HCT116 (cell line): ENCODE measurements at regions not wholly inside any gene's neighbourhood (a gene's known extent, or its start where the extent isn't known, plus 50 kb on each side); places are given as distances from the start of the nearest gene placed in this dataset.

Experiments
- ATAC-seq: fragments of 200-7000 bp; cut with Tn5 transposase; 2 replicates; pipeline ENCODE4 v1.9.1; 2020; ENCODE audit warnings: mild to moderate bottlenecking, moderate library complexity
- BruUV-seq: library from RNA; stranded (reverse); fragments of 400-500 nt; replicated peaks from 2 replicates; lab custom pipeline; 2021; lab: Mats Ljungman, UMichigan
- CTCF ChIA-PET: fragments of 300-600 bp; sonication (Branson Sonifier 250); formaldehyde crosslinking; loops from one replicate; lab custom pipeline; 2021; ENCODE audit warnings: antibody characterized with exemption; lab: Charles Lee
- POLR2A ChIA-PET: fragments of 300-600, 350-600 bp; sonication (Branson Sonifier 250); formaldehyde crosslinking; loops from one replicate; lab custom pipeline; 2021; ENCODE audit warnings: antibody characterized with exemption; lab: Charles Lee
- RAD21 ChIA-PET, 2 experiments: fragments of 300-600 bp; sonication (Branson Sonifier 250); formaldehyde crosslinking; loops; one replicate each; lab custom pipeline; 2023; ENCODE audit warnings: low total read pairs in 2 of 2; ENCODE audit not compliant: uncharacterized antibody in 2 of 2, unreplicated experiment in 2 of 2, low non-redundant PET in 1 of 2; lab: Charles Lee
- DNase-seq: peaks from one replicate; pipeline ENCODE4 v3.0.0-alpha.2; 2010; ENCODE audit warnings: low read depth, low spot score
- H2AFZ ChIP-seq: fragments of 200-600 bp; shearing (Covaris generic), sonication (generic); 2 replicates; pipeline ENCODE4 v1.6.1; 2017; ENCODE audit warnings: low read depth, mixed run types, mixed read lengths, antibody characterized with exemption, low read length; ENCODE audit not compliant: poor library complexity, severe bottlenecking
- H3K27ac ChIP-seq: 2 replicates; pipeline ENCODE4 v1.5.1; 2012; ENCODE audit warnings: low read depth, low read length
- H3K27me3 ChIP-seq: fragments of 200-600 bp; sonication (generic); 2 replicates; pipeline ENCODE4 v1.6.1; 2016; ENCODE audit warnings: mixed run types, low read length, mixed read lengths; ENCODE audit not compliant: insufficient read depth
- H3K36me3 ChIP-seq, 2 experiments: fragments of 200-500 bp in 1 of 2; fragments of 200-600 bp in 1 of 2; sonication (Bioruptor generic) in 1 of 2; sonication (generic) in 1 of 2; 2 replicates each; pipeline versions ENCODE4 v1.5.1 to v1.6.1; 2014 to 2016; ENCODE audit warnings: low read length in 2 of 2, inconsistent platforms in 1 of 2, mixed read lengths in 1 of 2, mixed run types in 1 of 2; ENCODE audit not compliant: insufficient read depth in 2 of 2, control insufficient read depth in 1 of 2
- H3K4me1 ChIP-seq, 2 experiments: fragments of 200-600 bp in 1 of 2; sonication (generic) in 1 of 2; 2 replicates each; pipeline versions ENCODE4 v1.5.1 to v1.6.1; 2012 to 2017; ENCODE audit warnings: low read length in 2 of 2, inconsistent platforms in 1 of 2, mild to moderate bottlenecking in 1 of 2, mixed read lengths in 1 of 2, mixed run types in 1 of 2, moderate library complexity in 1 of 2; ENCODE audit not compliant: insufficient read depth in 2 of 2, control insufficient read depth in 1 of 2
- H3K4me2 ChIP-seq: fragments of 200-600 bp; sonication (generic); 2 replicates; pipeline ENCODE4 v1.6.1; 2017; ENCODE audit warnings: mixed run types, low read length, mixed read lengths
- H3K4me3 ChIP-seq, 2 experiments: fragments of 200-600 bp in 1 of 2; sonication (generic) in 1 of 2; replicated peaks in 1 of 2; 2 replicates each; pipeline ENCODE4 v1.5.1; 2011 to 2016; ENCODE audit warnings: low read length in 2 of 2, control low read depth in 1 of 2, low read depth in 1 of 2, mild to moderate bottlenecking in 1 of 2, mixed read lengths in 1 of 2, mixed run types in 1 of 2
- H3K79me2 ChIP-seq: fragments of 200-600 bp; sonication (generic); 2 replicates; pipeline ENCODE4 v1.6.1; 2017; ENCODE audit warnings: mild to moderate bottlenecking, mixed run types, low read length, moderate library complexity, mixed read lengths; ENCODE audit not compliant: insufficient read depth
- H3K9ac ChIP-seq: fragments of 200-600 bp; sonication (generic); 2 replicates; pipeline ENCODE4 v1.6.1; 2016; ENCODE audit warnings: low read length, mixed read lengths
- H3K9me2 ChIP-seq: fragments of 200-600 bp; sonication (generic), shearing (Covaris generic); 2 replicates; pipeline ENCODE4 v1.6.1; 2017; ENCODE audit warnings: mixed run types, mild to moderate bottlenecking, moderate library complexity; ENCODE audit not compliant: insufficient read depth
- H3K9me3 ChIP-seq, 2 experiments: fragments of 200-500 bp in 1 of 2; fragments of 200-600 bp in 1 of 2; sonication (Bioruptor generic) in 1 of 2; sonication (generic) in 1 of 2; 2 replicates each; pipeline ENCODE4 v1.6.1; 2014 to 2017; ENCODE audit warnings: low read length in 2 of 2, mixed read lengths in 2 of 2, inconsistent platforms in 1 of 2, low read depth in 1 of 2, mild to moderate bottlenecking in 1 of 2, mixed run types in 1 of 2, moderate library complexity in 1 of 2; ENCODE audit not compliant: control insufficient read depth in 1 of 2, insufficient read depth in 1 of 2
- H4K20me1 ChIP-seq: fragments of 200-600 bp; sonication (generic), shearing (Covaris generic); 2 replicates; pipeline ENCODE4 v1.6.1; 2017; ENCODE audit warnings: mixed run types, mild to moderate bottlenecking, moderate library complexity; ENCODE audit not compliant: insufficient read depth
- CTCF ChIP-seq, 3 experiments: fragments of 200-600 bp in 1 of 3; sonication (generic) in 1 of 3; IDR thresholded peaks in 2 of 3; conservative IDR thresholded peaks in 1 of 3; 2 replicates each; pipeline ENCODE4 v1.5.1; 2012 to 2017; ENCODE audit warnings: low read depth in 2 of 3, low read length in 2 of 3, antibody characterized with exemption in 1 of 3, borderline replicate concordance in 1 of 3, control low read depth in 1 of 3, mild to moderate bottlenecking in 1 of 3, mixed read lengths in 1 of 3, mixed run types in 1 of 3, moderate library complexity in 1 of 3; ENCODE audit not compliant: insufficient read depth in 1 of 3
- EGR1 ChIP-seq: IDR thresholded peaks from 2 replicates; pipeline ENCODE4 v1.6.1; 2012; ENCODE audit warnings: low read depth
- ELF1 ChIP-seq: IDR thresholded peaks from 2 replicates; pipeline ENCODE4 v1.6.1; 2012; ENCODE audit warnings: low read depth, borderline replicate concordance
- EZH2phosphoT487 ChIP-seq: fragments of 200-600 bp; IDR thresholded peaks from 2 replicates; pipeline ENCODE4 v1.6.1; 2018; ENCODE audit warnings: antibody characterized with exemption, borderline replicate concordance
- FOSL1 ChIP-seq: IDR thresholded peaks from 2 replicates; pipeline ENCODE4 v1.6.1; 2012; ENCODE audit warnings: low read depth
- JUND ChIP-seq: IDR thresholded peaks from 2 replicates; pipeline ENCODE4 v1.6.1; 2012
- POLR2A ChIP-seq: IDR thresholded peaks from 2 replicates; pipeline ENCODE4 v1.7.0; 2011; ENCODE audit warnings: borderline replicate concordance; ENCODE audit not compliant: insufficient read depth, insufficient read length; ENCODE audit errors: extremely low read depth
- SIN3A ChIP-seq: IDR thresholded peaks from 2 replicates; pipeline ENCODE4 v1.6.1; 2012; ENCODE audit warnings: low read depth
- SRF ChIP-seq: IDR thresholded peaks from 2 replicates; pipeline ENCODE4 v1.6.1; 2012; ENCODE audit warnings: low read depth
- TCF7L2 ChIP-seq: IDR thresholded peaks from 2 replicates; pipeline ENCODE4 v1.7.0; 2011; ENCODE audit warnings: borderline replicate concordance, inconsistent platforms; ENCODE audit not compliant: insufficient read depth, insufficient read length; ENCODE audit errors: extremely low read depth
- YY1 ChIP-seq: IDR thresholded peaks from 2 replicates; pipeline ENCODE4 v1.6.1; 2011; ENCODE audit warnings: low read length, low read depth, moderate library complexity, mild to moderate bottlenecking; ENCODE audit not compliant: insufficient replicate concordance; ENCODE audit errors: extremely low read depth
- ZNF274 ChIP-seq: fragments of 200-500 bp; sonication (Bioruptor generic); IDR thresholded peaks from 2 replicates; pipeline ENCODE4 v1.6.1; 2014; ENCODE audit warnings: mild to moderate bottlenecking, low read depth, low read length, inconsistent platforms
- intact Hi-C: fragments of 100-400 bp; cut with micrococcal nuclease; formaldehyde crosslinking; loops from 2 replicates; pipeline ENCODE4 v1.10.0; 2022
- TF ChIP-seq, protein P1 (sequence below): IDR thresholded peaks from 2 replicates; pipeline ENCODE4 v1.6.1; 2011; ENCODE audit warnings: mild to moderate bottlenecking, low read length, moderate library complexity; ENCODE audit not compliant: insufficient replicate concordance; ENCODE audit errors: extremely low read depth
- TF ChIP-seq, protein P2 (sequence below): IDR thresholded peaks from 2 replicates; pipeline ENCODE4 v1.6.1; 2012; ENCODE audit warnings: low read depth

GRCh38 chr4:59539401-59539800 lies 1660.7 kb upstream of the ADGRL3 start:
- ChIA-PET POLR2A (no interaction called here), RAD21 (no interaction called here)
- no peak overlapping the region for H3K4me3 ChIP-seq
- H3K36me3 ChIP-seq: no peaks in the 10 kb centered on the region
- no peaks in the 10 kb centered on the region for H3K27me3 ChIP-seq
- intact Hi-C loops: no loop called here
- DNase-seq (no peak), ATAC-seq (no peak)
- H2AFZ ChIP-seq: no peak overlapping the region
- no peaks in the 10 kb centered on the region for H4K20me1 ChIP-seq
- BruUV-seq: no TSS peak
- H3K4me2 ChIP-seq: no peak overlapping the region
- no peaks in the 10 kb centered on the region for H3K79me2 ChIP-seq
- no peak overlapping the region for H3K9ac ChIP-seq
- H3K9me3 ChIP-seq: peaks cover 6 to 29% of the 10 kb centered on the region in 2 experiments; a peak in 2 of 4 replicates
- H3K27ac ChIP-seq: no peak overlapping the region
- no peak for TF ChIP-seq ELF1
- TF ChIP-seq SRF: no peak
- TF ChIP-seq FOSL1: no peak
- TF ChIP-seq EGR1: no peak
- no peak for TF ChIP-seq SIN3A
- no peak for TF ChIP-seq EZH2phosphoT487
- TF ChIP-seq, all 23 proteins: peak for 0
- CTCF ChIA-PET: no interaction called here
- H3K9me2 ChIP-seq: no peaks in the 10 kb centered on the region
- no peaks in the 10 kb centered on the region for H3K4me1 ChIP-seq

- Histone ChIP-seq H3K36me3 (no peaks in the 10 kb centered on the region), H3K4me3 (no peak overlapping the region), H3K9me3 (peaks cover 6 to 25% of the 10 kb centered on the region in 2 experiments; a peak in 2 of 4 replicates), H3K4me2 (no peak overlapping the region), H3K9ac (no peak overlapping the region), H3K9me2 (no peaks in the 10 kb centered on the region), H3K79me2 (no peaks in the 10 kb centered on the region), H2AFZ (no peak overlapping the region), H4K20me1 (no peaks in the 10 kb centered on the region), H3K4me1 (no peaks in the 10 kb centered on the region), H3K27ac (no peak overlapping the region), H3K27me3 (no peaks in the 10 kb centered on the region)
- intact Hi-C loops: no loop called here
- DNase-seq (no peak), ATAC-seq (no peak)
- ChIA-PET CTCF (no interaction called here), POLR2A (no interaction called here), RAD21 (no interaction called here)
- BruUV-seq: no TSS peak
- TF ChIP-seq ZNF274 (no peak), YY1 (no peak), POLR2A (no peak), TCF7L2 (no peak), CTCF (IDR thresholded peaks at IDR 0.05 in 2 of 3, conservative IDR thresholded peaks at IDR 0.05 in 1 of 3; ENCODE audit: borderline replicate concordance in 1 of 3, insufficient read depth in 1 of 3, low read depth in 2 of 3, low read length in 2 of 3) (no peak), JUND (no peak)
- TF ChIP-seq, protein P1, sequence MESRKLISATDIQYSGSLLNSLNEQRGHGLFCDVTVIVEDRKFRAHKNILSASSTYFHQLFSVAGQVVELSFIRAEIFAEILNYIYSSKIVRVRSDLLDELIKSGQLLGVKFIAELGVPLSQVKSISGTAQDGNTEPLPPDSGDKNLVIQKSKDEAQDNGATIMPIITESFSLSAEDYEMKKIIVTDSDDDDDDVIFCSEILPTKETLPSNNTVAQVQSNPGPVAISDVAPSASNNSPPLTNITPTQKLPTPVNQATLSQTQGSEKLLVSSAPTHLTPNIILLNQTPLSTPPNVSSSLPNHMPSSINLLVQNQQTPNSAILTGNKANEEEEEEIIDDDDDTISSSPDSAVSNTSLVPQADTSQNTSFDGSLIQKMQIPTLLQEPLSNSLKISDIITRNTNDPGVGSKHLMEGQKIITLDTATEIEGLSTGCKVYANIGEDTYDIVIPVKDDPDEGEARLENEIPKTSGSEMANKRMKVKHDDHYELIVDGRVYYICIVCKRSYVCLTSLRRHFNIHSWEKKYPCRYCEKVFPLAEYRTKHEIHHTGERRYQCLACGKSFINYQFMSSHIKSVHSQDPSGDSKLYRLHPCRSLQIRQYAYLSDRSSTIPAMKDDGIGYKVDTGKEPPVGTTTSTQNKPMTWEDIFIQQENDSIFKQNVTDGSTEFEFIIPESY: no peak
- TF ChIP-seq, protein P2, sequence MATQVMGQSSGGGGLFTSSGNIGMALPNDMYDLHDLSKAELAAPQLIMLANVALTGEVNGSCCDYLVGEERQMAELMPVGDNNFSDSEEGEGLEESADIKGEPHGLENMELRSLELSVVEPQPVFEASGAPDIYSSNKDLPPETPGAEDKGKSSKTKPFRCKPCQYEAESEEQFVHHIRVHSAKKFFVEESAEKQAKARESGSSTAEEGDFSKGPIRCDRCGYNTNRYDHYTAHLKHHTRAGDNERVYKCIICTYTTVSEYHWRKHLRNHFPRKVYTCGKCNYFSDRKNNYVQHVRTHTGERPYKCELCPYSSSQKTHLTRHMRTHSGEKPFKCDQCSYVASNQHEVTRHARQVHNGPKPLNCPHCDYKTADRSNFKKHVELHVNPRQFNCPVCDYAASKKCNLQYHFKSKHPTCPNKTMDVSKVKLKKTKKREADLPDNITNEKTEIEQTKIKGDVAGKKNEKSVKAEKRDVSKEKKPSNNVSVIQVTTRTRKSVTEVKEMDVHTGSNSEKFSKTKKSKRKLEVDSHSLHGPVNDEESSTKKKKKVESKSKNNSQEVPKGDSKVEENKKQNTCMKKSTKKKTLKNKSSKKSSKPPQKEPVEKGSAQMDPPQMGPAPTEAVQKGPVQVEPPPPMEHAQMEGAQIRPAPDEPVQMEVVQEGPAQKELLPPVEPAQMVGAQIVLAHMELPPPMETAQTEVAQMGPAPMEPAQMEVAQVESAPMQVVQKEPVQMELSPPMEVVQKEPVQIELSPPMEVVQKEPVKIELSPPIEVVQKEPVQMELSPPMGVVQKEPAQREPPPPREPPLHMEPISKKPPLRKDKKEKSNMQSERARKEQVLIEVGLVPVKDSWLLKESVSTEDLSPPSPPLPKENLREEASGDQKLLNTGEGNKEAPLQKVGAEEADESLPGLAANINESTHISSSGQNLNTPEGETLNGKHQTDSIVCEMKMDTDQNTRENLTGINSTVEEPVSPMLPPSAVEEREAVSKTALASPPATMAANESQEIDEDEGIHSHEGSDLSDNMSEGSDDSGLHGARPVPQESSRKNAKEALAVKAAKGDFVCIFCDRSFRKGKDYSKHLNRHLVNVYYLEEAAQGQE: no peak
These were observed 1659.8 kb upstream of the ADGRL3 start for GRCh38 chr4:59540311-59540710.
